ENCODE measurements at regions not wholly inside any gene's neighbourhood (a gene's known extent, or its start where the extent isn't known, plus 50 kb on each side); places are given as distances from the start of the nearest gene placed in this dataset.

GRCh38 chr3:25915673-25916072 is 125.8 kb downstream of the OXSM start:
- no peak for TF ChIP-seq CTCF (conservative IDR thresholded peaks at IDR 0.05)
- TF ChIP-seq ZFX (IDR thresholded peaks at IDR 0.05) = no peak
